Muscle of leg (tissue), 3 donors: ENCODE measurements at regions not wholly inside any gene's neighbourhood (a gene's known extent, or its start where the extent isn't known, plus 50 kb on each side); places are given as distances from the start of the nearest gene placed in this dataset.

Experiments
- DNase-seq: peaks from one replicate; pipeline ENCODE4 v3.0.0; 2013
- H3K27ac ChIP-seq: one replicate; pipeline ENCODE4 v1.5.1; 2013; ENCODE audit warnings: mild to moderate bottlenecking, low read length, control low read depth
- H3K27me3 ChIP-seq: one replicate; pipeline ENCODE4 v1.6.1; 2013; ENCODE audit warnings: low read length; ENCODE audit not compliant: control insufficient read depth, insufficient read depth
- H3K36me3 ChIP-seq: one replicate; pipeline ENCODE4 v1.6.1; 2013; ENCODE audit warnings: low read length; ENCODE audit not compliant: control insufficient read depth, insufficient read depth
- H3K4me1 ChIP-seq: one replicate; pipeline ENCODE4 v1.6.1; 2013; ENCODE audit warnings: low read length; ENCODE audit not compliant: control insufficient read depth, insufficient read depth
- H3K4me3 ChIP-seq: one replicate; pipeline ENCODE4 v1.5.1; 2013; ENCODE audit warnings: low read length, control low read depth
- H3K9me3 ChIP-seq: replicated peaks from 2 replicates; pipeline ENCODE4 v1.6.1; 2013; ENCODE audit warnings: low read depth, low read length; ENCODE audit not compliant: control insufficient read depth
- WGBS: methylation state at CpG from one replicate; pipeline ENCODE4 v1.1.5; 2013; ENCODE audit warnings: missing lambda C conversion rate; ENCODE audit not compliant: insufficient coverage; 5-methylcytosine and 5-hydroxymethylcytosine counted together

GRCh38 chr1:38115682-38116202, 69.1 kb upstream of the POU3F1 start:
- Histone ChIP-seq H3K4me1 (peaks cover 18% of the 10 kb centered on the region), H3K36me3 (no peaks in the 10 kb centered on the region), H3K4me3 (no peak overlapping the region), H3K27ac (no peak overlapping the region), H3K27me3 (peaks cover 2% of the 10 kb centered on the region), H3K9me3 (no peaks in the 10 kb centered on the region)
- 77% methylated on average over 6 of the region's 9 CpGs for WGBS
- no peak for DNase-seq

DNA sequence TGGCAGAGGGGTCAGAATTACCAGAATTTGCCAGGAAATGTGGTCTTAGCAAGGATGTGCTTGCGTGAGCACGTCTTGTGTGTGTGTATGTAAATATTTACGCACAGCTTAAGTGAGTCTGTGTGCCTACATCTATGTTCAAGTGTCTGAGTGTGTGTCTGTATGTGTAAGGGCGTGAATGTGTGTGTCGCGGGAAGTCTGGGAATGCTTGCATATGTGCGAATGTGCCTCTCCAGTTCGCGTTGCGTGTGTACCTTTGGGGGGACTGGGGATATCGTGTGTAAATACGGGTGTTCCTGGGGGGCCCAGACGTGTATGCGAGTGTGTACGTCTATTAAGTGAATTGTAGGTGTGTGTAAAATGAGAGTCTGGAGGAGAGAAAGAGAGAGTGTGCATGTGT, 68.6 kb upstream of the POU3F1 start:
- peaks cover 18% of the 10 kb centered on the region for H3K4me1 ChIP-seq
- H3K27ac ChIP-seq: no peak overlapping the region
- no peaks in the 10 kb centered on the region for H3K9me3 ChIP-seq
- H3K36me3 ChIP-seq: no peaks in the 10 kb centered on the region
- H3K27me3 ChIP-seq: peaks cover 2% of the 10 kb centered on the region
- H3K4me3 ChIP-seq: no peak overlapping the region
- no peak for DNase-seq
- 92% methylated on average over 12 of the region's 15 CpGs for WGBS

- peak; percentile 70 for DNase-seq
- 73% methylated on average over 10 of the region's 13 CpGs for WGBS
- H3K4me1 ChIP-seq: peaks cover 18% of the 10 kb centered on the region
- no peaks in the 10 kb centered on the region for H3K9me3 ChIP-seq
- no peak overlapping the region for H3K4me3 ChIP-seq
- no peak overlapping the region for H3K27ac ChIP-seq
- H3K36me3 ChIP-seq: no peaks in the 10 kb centered on the region
- H3K27me3 ChIP-seq: peaks cover 4% of the 10 kb centered on the region
Measured at GRCh38 chr1:38114241-38115026, 67.8 kb upstream of the POU3F1 start.

- H3K36me3 ChIP-seq: no peaks in the 10 kb centered on the region
- no peak for DNase-seq
- H3K27ac ChIP-seq: no peak overlapping the region
- H3K9me3 ChIP-seq: no peaks in the 10 kb centered on the region
- H3K4me3 ChIP-seq: no peak overlapping the region
- peaks cover 13% of the 10 kb centered on the region for H3K4me1 ChIP-seq
- H3K27me3 ChIP-seq: peaks cover 5% of the 10 kb centered on the region
- WGBS: 84% methylated on average over 6 of the region's 14 CpGs
Measured at GRCh38 chr1:38113159-38113666, 66.6 kb upstream of the POU3F1 start.

DNA sequence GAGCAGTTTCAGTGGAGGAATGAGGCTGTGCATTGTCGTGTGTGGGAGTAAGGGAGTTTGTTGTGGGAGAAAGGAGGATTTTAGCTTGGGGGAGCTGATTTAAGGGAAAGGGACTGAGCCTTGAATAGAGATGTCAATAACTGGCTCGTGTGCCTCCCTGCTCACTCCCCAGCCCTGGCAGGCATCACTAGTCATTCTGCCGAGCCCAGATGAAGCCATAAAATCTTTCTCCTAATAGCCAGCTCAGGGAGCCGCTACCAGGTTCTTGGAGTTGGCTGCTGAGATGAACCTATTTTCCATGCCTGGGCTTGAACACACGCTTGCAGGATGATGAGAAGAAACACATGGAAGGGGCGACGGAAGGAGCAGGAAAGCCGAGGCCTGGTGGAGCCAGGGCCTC, 65.0 kb upstream of the POU3F1 start:
- Histone ChIP-seq H3K4me3 (no peak overlapping the region), H3K4me1 (peaks cover 13% of the 10 kb centered on the region), H3K36me3 (no peaks in the 10 kb centered on the region), H3K27me3 (peaks cover 5% of the 10 kb centered on the region), H3K9me3 (no peaks in the 10 kb centered on the region), H3K27ac (no peak overlapping the region)
- no peak for DNase-seq
- WGBS: 73% methylated on average over 6 of the region's 8 CpGs

DNA sequence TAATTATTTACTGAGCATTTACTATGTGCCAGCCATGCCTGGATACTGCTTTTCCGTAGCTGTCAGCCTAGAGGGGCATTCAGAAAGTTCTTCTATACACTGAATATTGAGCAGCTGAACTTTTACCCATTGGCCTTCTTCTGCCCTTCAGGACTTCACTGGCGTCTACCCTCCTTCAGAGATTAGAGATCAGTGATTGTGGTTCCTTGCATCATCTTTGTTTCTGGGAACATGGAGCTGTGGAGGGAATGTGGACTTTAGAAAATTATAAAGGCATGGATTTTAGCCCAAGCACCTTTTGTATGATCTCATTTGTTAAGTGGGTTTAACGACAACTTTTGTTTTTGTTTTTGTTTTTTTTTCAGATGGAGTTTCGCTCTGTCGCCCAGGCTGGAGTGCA, 58.7 kb upstream of the POU3F1 start:
- H3K36me3 ChIP-seq: no peaks in the 10 kb centered on the region
- H3K9me3 ChIP-seq: no peaks in the 10 kb centered on the region
- peaks cover 24% of the 10 kb centered on the region for H3K4me1 ChIP-seq
- no peak overlapping the region for H3K27ac ChIP-seq
- H3K27me3 ChIP-seq: peaks cover 10% of the 10 kb centered on the region
- 100% methylated on average over 2 of the region's 5 CpGs for WGBS
- no peak overlapping the region for H3K4me3 ChIP-seq
- no peak for DNase-seq

DNA sequence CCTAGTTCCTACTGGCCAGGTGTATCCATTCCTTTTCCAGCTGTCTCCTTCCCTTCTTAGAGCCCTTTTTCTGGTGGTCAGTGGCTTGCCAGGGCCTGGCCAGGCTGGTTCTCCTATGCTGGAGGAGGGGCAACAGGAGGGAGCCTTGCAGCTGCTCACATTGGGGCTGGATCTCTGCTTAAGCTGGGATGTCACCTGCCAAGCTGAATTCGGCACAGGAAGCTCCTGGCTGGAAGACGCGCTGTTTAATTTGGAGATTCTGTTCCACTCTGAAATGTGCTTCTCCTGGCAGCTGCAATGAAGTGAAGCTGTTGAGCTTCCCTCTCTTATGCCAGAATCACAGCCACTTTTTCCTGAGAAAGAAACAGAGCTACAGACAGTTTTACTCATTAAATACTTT, 56.0 kb upstream of the POU3F1 start:
- 5% methylated on average over 3 of the region's 3 CpGs for WGBS
- no peaks in the 10 kb centered on the region for H3K9me3 ChIP-seq
- H3K4me1 ChIP-seq: peaks cover 24% of the 10 kb centered on the region
- H3K27me3 ChIP-seq: peaks cover 7% of the 10 kb centered on the region
- peak overlapping the region; percentile 26 for H3K27ac ChIP-seq
- peak; percentile 89 for DNase-seq
- no peaks in the 10 kb centered on the region for H3K36me3 ChIP-seq
- H3K4me3 ChIP-seq: no peak overlapping the region

DNA sequence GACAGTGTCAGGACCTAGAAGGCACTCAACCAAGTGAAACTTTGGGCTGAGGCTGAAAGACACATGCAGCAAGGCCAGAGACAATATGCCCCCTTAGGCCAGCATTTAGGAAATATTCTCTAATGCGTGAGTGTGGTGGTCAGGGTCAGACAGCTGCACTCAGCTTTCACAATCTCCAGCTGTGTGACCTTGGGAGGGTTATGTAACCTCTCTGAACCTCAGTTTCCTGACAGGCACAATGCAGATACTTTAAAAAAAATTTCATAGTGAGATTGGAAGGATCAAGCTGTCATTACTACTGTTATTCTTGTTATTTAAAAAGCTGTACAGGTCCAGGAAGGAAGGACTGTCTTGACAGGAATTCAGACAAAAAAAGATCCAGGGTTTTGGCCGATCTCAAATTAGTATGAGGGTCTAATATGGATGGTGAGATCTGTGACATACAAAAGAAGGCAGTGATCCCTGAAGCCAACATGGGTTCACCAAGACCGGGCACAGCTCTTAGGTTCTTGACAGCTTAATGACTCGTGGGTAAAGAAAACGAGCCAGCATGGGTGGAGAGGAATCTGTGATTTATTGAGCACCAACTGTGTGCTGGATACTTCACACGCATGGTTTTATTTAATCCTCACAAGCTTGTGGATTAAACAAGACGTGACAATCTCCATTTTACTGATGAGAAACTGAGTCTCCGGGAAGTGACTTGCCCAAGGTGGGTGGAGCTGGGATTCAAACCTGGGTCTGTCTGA, 54.6 kb upstream of the POU3F1 start:
- H3K4me3 ChIP-seq: no peak overlapping the region
- peaks cover 24% of the 10 kb centered on the region for H3K4me1 ChIP-seq
- no peaks in the 10 kb centered on the region for H3K9me3 ChIP-seq
- peaks cover 7% of the 10 kb centered on the region for H3K27me3 ChIP-seq
- no peaks in the 10 kb centered on the region for H3K36me3 ChIP-seq
- no peak for DNase-seq
- WGBS: 54% methylated on average over 4 of the region's 8 CpGs
- H3K27ac ChIP-seq: no peak overlapping the region

DNA sequence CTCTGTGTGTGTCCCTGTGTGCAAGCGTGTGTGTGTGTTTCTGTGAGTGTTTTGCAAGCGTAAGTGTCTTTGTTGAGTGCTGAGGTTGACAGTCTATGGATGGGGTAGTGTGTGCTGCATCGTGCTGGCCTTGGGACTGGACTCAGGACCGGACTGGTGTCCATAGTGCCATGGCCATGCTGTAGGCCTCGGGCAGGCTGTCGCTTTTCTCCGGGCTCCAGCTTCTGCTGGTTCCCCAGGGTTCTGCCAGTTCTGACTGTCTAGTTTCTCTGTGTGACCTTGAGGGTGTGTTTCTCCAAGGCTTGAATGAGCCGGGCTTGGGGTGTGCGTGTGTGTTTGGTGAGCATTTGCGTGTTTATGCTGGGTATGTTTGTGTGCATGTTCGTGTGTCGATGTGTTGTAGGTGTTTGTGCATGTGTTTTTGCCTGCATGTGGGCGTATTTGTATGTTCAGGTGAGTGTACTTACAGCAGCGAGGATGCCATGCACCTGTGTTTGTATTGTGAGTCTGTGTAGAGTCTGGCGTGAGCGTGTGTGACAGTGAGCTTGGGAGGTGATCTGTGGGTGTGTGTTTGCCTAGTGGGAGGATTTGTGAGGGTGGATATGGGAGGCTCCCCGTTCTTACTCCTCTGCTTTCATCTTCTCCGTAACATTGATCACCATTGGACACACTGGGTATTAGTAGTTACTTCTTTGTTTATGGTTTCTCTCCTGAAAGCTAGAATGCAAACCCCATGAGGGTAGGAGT, 51.7 kb upstream of the POU3F1 start:
- no peak overlapping the region for H3K27ac ChIP-seq
- H3K9me3 ChIP-seq: no peaks in the 10 kb centered on the region
- no peak for DNase-seq
- H3K36me3 ChIP-seq: no peaks in the 10 kb centered on the region
- H3K27me3 ChIP-seq: peaks cover 10% of the 10 kb centered on the region
- H3K4me1 ChIP-seq: peaks cover 21% of the 10 kb centered on the region
- H3K4me3 ChIP-seq: no peak overlapping the region
- 72% methylated on average over 13 of the region's 18 CpGs for WGBS
